Kidney epithelial cell (primary cell): ENCODE measurements at regions not wholly inside any gene's neighbourhood (a gene's known extent, or its start where the extent isn't known, plus 50 kb on each side); places are given as distances from the start of the nearest gene placed in this dataset.
A peak's percentile ranks its signal among the peaks of the same experiment; 100 is the strongest.

Source experiments
- DNase-seq: peaks from one replicate; pipeline ENCODE4 v3.0.0-alpha.2; 2010; ENCODE audit warnings: low read depth
- H3K27me3 ChIP-seq: 2 replicates; pipeline ENCODE4 v1.6.0; 2011; ENCODE audit warnings: low read length; ENCODE audit not compliant: control insufficient read depth, insufficient read depth
- H3K36me3 ChIP-seq: 2 replicates; pipeline ENCODE4 v1.5.1; 2011; ENCODE audit warnings: low read length; ENCODE audit not compliant: control insufficient read depth, insufficient read depth
- H3K4me3 ChIP-seq: 2 replicates; pipeline ENCODE4 v1.5.1; 2011; ENCODE audit warnings: low read depth, mild to moderate bottlenecking, control low read depth, low read length
- TF ChIP-seq, protein P1 (sequence below): IDR thresholded peaks from 2 replicates; pipeline ENCODE4 v1.5.1; 2011; ENCODE audit warnings: mild to moderate bottlenecking, moderate library complexity, low read length, control low read depth, inconsistent platforms; ENCODE audit not compliant: insufficient read depth, poor library complexity, severe bottlenecking

DNA sequence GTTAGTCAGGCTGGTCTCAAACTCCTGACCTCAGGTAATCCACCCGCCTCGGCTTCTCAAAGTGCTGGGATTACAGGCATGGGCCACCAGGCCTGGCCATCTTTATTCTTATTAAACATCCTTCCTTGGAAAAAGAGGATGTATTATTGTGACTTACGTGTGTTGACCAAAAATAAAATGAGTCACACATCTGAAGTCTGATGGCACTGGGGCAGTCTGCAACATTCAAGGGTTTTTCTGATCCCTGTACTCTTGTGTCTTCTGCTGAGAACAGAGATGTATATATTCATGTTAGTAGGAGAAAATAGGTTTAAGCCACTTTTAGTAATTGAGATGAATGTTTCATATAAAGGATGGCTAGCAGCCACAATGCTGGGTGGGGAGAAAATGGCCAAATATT lies 129.9 kb upstream of the RIPOR2 start:
- TF ChIP-seq, protein P1, sequence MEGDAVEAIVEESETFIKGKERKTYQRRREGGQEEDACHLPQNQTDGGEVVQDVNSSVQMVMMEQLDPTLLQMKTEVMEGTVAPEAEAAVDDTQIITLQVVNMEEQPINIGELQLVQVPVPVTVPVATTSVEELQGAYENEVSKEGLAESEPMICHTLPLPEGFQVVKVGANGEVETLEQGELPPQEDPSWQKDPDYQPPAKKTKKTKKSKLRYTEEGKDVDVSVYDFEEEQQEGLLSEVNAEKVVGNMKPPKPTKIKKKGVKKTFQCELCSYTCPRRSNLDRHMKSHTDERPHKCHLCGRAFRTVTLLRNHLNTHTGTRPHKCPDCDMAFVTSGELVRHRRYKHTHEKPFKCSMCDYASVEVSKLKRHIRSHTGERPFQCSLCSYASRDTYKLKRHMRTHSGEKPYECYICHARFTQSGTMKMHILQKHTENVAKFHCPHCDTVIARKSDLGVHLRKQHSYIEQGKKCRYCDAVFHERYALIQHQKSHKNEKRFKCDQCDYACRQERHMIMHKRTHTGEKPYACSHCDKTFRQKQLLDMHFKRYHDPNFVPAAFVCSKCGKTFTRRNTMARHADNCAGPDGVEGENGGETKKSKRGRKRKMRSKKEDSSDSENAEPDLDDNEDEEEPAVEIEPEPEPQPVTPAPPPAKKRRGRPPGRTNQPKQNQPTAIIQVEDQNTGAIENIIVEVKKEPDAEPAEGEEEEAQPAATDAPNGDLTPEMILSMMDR: no peak

GRCh38 chr6:25066593-25066992 lies 130.8 kb upstream of the RIPOR2 start:
- H3K4me3 ChIP-seq: no peak overlapping the region
- TF ChIP-seq, protein P1: no peak
- no peak for DNase-seq

More for the DNA sequence above, 129.9 kb upstream of the RIPOR2 start:
- H3K27me3 ChIP-seq: no peaks in the 10 kb centered on the region
- H3K36me3 ChIP-seq: no peaks in the 10 kb centered on the region
- DNase-seq: no peak
- H3K4me3 ChIP-seq: no peak overlapping the region

DNA sequence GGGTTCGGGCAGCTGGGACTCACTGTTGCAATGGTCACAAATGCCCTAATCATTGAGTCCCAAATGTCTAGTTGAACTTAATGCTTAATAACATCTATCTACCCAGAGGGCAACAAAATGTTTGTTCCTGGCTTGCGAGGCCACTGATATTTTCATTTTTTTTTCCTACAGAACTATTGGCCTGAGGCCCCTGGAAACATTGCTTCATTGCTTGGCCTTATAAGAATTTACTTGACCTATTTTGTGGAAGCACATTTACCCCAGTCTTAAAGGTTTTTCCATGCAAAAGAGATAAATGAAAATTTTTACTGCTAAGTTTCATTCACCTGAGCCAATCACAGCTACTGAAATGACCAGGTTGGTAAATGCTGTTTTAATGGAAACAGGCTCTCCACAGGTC lies 133.1 kb upstream of the RIPOR2 start:
- TF ChIP-seq, protein P1: no peak
- no peak overlapping the region for H3K4me3 ChIP-seq
- DNase-seq: no peak
- H3K36me3 ChIP-seq: no peaks in the 10 kb centered on the region
- no peaks in the 10 kb centered on the region for H3K27me3 ChIP-seq

More at GRCh38 chr6:25066593-25066992, 130.8 kb upstream of the RIPOR2 start:
- no peaks in the 10 kb centered on the region for H3K27me3 ChIP-seq
- H3K36me3 ChIP-seq: no peaks in the 10 kb centered on the region

DNA sequence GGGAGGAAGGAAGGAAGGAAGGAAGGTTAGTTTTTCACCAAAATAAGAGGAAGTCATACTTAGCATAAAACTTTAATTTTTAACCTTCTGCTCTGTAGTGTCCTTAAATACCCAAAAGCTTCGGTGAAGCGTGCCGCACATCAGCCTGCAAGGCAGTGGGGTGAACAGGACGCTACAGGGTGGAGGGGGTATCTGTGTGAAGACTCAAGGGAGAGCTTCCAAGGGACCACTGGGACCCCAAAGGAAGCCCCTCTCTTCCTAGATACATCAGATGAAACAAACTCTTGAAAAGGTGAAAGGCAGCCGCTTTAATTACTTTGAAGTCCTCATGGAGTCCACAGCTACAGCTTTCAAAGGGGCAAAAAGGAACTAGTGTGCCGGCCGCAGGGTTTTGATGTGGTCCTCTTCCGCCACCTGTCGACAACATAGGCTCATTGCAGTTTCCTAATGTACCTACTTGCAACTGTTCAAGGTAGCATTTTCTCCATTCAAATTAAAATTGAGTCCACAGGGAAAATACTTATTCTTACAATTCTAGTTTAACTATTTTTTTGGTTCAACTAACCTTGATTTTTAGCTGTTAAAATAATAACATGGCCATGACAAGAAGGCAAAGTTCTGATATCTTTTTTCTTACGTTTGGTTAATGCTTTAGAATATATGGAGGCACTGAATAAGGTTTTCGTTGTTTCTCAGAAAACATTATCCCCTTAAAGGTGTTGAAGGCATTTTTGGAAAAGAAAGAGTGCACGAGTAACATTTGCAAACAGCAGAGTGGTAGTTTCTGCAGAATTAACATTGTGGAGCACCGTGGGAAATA lies 135.0 kb upstream of the RIPOR2 start:
- no peaks in the 10 kb centered on the region for H3K27me3 ChIP-seq
- no peaks in the 10 kb centered on the region for H3K36me3 ChIP-seq
- DNase-seq: peak; percentile 29
- H3K4me3 ChIP-seq: no peak overlapping the region
- TF ChIP-seq, protein P1: peak; percentile 78

DNA sequence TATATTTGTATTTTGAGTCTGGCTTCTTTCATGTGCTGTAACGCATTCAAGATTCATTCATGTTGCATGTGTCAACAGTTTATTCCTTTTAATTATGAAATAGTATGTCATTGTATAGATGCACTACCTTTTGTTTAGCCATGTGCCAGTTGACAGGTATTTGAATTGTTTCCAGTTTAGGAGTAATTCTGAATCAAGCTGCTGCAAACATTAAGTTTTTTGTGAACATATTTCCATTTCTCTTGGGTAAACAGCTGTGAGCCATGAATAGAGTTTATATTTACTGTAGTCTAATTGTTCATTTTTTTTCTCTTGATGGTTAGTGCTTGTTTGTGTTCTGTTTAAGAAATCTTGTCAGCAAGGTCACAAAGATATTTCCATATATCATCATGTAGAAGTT lies 142.4 kb upstream of the RIPOR2 start:
- H3K36me3 ChIP-seq: no peaks in the 10 kb centered on the region

More for the DNA sequence above, 142.4 kb upstream of the RIPOR2 start:
- H3K27me3 ChIP-seq: no peaks in the 10 kb centered on the region
- DNase-seq: no peak
- TF ChIP-seq, protein P1: no peak
- no peak overlapping the region for H3K4me3 ChIP-seq
